Activated CD4-positive, alpha-beta T cell treated with anti-CD3 and anti-CD28 coated beads, Interleukin-2, amount 50 U/mL, for 16 hours (primary cell): ENCODE measurements at regions not wholly inside any gene's neighbourhood (a gene's known extent, or its start where the extent isn't known, plus 50 kb on each side); places are given as distances from the start of the nearest gene placed in this dataset.
"Not testable (repeated sequence)": the region's sequence is repeated elsewhere in the genome, so short reads cannot be mapped to it uniquely, and the experiment has no call there.

Experiments used
- DNase-seq: peaks from one replicate; pipeline ENCODE4 v3.0.0-alpha.2; 2020

- no peak for DNase-seq
These were observed 203.8 kb upstream of the RAI14 start for GRCh38 chr5:34452170-34452828.

GRCh38 chr5:34455098-34455497 is 201.0 kb upstream of the RAI14 start:
- DNase-seq: no peak

GRCh38 chr5:34459908-34460307 is 196.2 kb upstream of the RAI14 start:
- DNase-seq: no peak

- no peak for DNase-seq
These were observed 195.6 kb upstream of the RAI14 start for GRCh38 chr5:34460496-34460895.

GRCh38 chr5:34464829-34465228 is 191.3 kb upstream of the RAI14 start:
- DNase-seq: no peak

- DNase-seq: peak; percentile 67
These were observed 190.8 kb upstream of the RAI14 start for GRCh38 chr5:34465301-34465700.

GRCh38 chr5:34466519-34467388 is 189.4 kb upstream of the RAI14 start:
- DNase-seq: not testable (repeated sequence)

- DNase-seq: no peak
These were observed 188.7 kb upstream of the RAI14 start for GRCh38 chr5:34467436-34467835.

- peak; percentile 14 for DNase-seq
These were observed 188.1 kb upstream of the RAI14 start for GRCh38 chr5:34467984-34468383.

GRCh38 chr5:34469971-34470370 is 186.2 kb upstream of the RAI14 start:
- DNase-seq: no peak

- peak; percentile 40 for DNase-seq
These were observed 181.5 kb upstream of the RAI14 start for GRCh38 chr5:34474573-34475021.

GRCh38 chr5:34475249-34475966 is 180.7 kb upstream of the RAI14 start:
- DNase-seq: no peak

GRCh38 chr5:34476941-34477565 is 179.1 kb upstream of the RAI14 start:
- no peak for DNase-seq

- no peak for DNase-seq
These were observed 175.2 kb upstream of the RAI14 start for GRCh38 chr5:34480810-34481528.

- DNase-seq: no peak
These were observed 172.6 kb upstream of the RAI14 start for GRCh38 chr5:34483442-34484033.

- DNase-seq: no peak
These were observed 171.8 kb upstream of the RAI14 start for GRCh38 chr5:34484216-34484920.

- no peak for DNase-seq
These were observed 170.4 kb upstream of the RAI14 start for GRCh38 chr5:34485768-34486030.

GRCh38 chr5:34486160-34486848 is 169.8 kb upstream of the RAI14 start:
- peak; percentile 70 for DNase-seq

GRCh38 chr5:34486849-34487158 is 169.3 kb upstream of the RAI14 start:
- no peak for DNase-seq

- no peak for DNase-seq
These were observed 168.8 kb upstream of the RAI14 start for GRCh38 chr5:34487159-34487879.
